ENCODE measurements at regions not wholly inside any gene's neighbourhood (a gene's known extent, or its start where the extent isn't known, plus 50 kb on each side); places are given as distances from the start of the nearest gene placed in this dataset.

GRCh38 chr13:61276401-61276800 is 139.2 kb downstream of the PCDH20 start:
- no peak for TF ChIP-seq ASH2L (IDR thresholded peaks at IDR 0.05; ENCODE audit: borderline replicate concordance, low read depth)
- TF ChIP-seq, protein P1, sequence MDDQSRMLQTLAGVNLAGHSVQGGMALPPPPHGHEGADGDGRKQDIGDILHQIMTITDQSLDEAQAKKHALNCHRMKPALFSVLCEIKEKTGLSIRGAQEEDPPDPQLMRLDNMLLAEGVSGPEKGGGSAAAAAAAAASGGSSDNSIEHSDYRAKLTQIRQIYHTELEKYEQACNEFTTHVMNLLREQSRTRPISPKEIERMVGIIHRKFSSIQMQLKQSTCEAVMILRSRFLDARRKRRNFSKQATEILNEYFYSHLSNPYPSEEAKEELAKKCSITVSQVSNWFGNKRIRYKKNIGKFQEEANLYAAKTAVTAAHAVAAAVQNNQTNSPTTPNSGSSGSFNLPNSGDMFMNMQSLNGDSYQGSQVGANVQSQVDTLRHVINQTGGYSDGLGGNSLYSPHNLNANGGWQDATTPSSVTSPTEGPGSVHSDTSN (IDR thresholded peaks at IDR 0.05; ENCODE audit: insufficient replicate concordance, low read depth, low read length) = no peak
- TF ChIP-seq MTA2 (IDR thresholded peaks at IDR 0.05; ENCODE audit: low read depth) = no peak
- no peak for TF ChIP-seq YY1 (IDR thresholded peaks at IDR 0.05; ENCODE audit: low read depth, low read length)
- TF ChIP-seq, protein P2, sequence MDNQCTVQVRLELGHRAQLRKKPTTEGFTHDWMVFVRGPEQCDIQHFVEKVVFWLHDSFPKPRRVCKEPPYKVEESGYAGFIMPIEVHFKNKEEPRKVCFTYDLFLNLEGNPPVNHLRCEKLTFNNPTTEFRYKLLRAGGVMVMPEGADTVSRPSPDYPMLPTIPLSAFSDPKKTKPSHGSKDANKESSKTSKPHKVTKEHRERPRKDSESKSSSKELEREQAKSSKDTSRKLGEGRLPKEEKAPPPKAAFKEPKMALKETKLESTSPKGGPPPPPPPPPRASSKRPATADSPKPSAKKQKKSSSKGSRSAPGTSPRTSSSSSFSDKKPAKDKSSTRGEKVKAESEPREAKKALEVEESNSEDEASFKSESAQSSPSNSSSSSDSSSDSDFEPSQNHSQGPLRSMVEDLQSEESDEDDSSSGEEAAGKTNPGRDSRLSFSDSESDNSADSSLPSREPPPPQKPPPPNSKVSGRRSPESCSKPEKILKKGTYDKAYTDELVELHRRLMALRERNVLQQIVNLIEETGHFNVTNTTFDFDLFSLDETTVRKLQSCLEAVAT (IDR thresholded peaks at IDR 0.05) = no peak
- TF ChIP-seq POLR2AphosphoS2 (IDR thresholded peaks at IDR 0.05; ENCODE audit: low read depth, low read length) = no peak
- TF ChIP-seq CEBPB (IDR thresholded peaks at IDR 0.05; ENCODE audit: borderline replicate concordance in 1 of 2, low read depth in 2 of 2, low read length in 2 of 2) = no peak
- no peak for TF ChIP-seq ATF7 (IDR thresholded peaks at IDR 0.05; ENCODE audit: low read depth)
- no peak for TF ChIP-seq CTCF (IDR thresholded peaks at IDR 0.05 in 2 of 3, conservative IDR thresholded peaks at IDR 0.05 in 1 of 3; ENCODE audit: control insufficient read depth in 2 of 3, extremely low read depth in 1 of 3, insufficient read depth in 1 of 3, low read depth in 3 of 3, low read length in 3 of 3)

Data from GM12878 (cell line).